Lung (tissue), 11 donors: ENCODE measurements at regions not wholly inside any gene's neighbourhood (a gene's known extent, or its start where the extent isn't known, plus 50 kb on each side); places are given as distances from the start of the nearest gene placed in this dataset.

Experiments used
- ATAC-seq: fragments of 200-7000 bp; cut with Tn5 transposase; one replicate; pipeline ENCODE4 v1.9.1; 2020; ENCODE audit warnings: moderate number of reproducible peaks; ENCODE audit not compliant: insufficient read depth, low FRiP score
- DNase-seq, 3 donors: peaks; one replicate each; pipeline ENCODE4 v3.0.0-alpha.2; 2013 to 2017
- H3K27ac ChIP-seq, 2 donors: one replicate each; pipeline ENCODE4 v1.5.1; 2013; ENCODE audit warnings: mild to moderate bottlenecking in 2 of 2, moderate library complexity in 2 of 2, control low read depth in 1 of 2, inconsistent platforms in 1 of 2, low read depth in 1 of 2, low read length in 1 of 2
- H3K27me3 ChIP-seq, 3 donors: one replicate each; pipeline ENCODE4 v1.5.1; 2013; ENCODE audit warnings: low read length in 2 of 3; ENCODE audit not compliant: control insufficient read depth in 3 of 3, insufficient read depth in 3 of 3
- H3K36me3 ChIP-seq, 4 donors: one replicate each; pipeline ENCODE4 v1.5.1; 2013; ENCODE audit warnings: low read length in 4 of 4, mild to moderate bottlenecking in 1 of 4, moderate library complexity in 1 of 4; ENCODE audit not compliant: control insufficient read depth in 4 of 4, insufficient read depth in 4 of 4
- H3K4me1 ChIP-seq, 5 donors: one replicate each; pipeline ENCODE4 v1.5.1; 2013; ENCODE audit warnings: low read length in 5 of 5, mild to moderate bottlenecking in 2 of 5, moderate library complexity in 1 of 5; ENCODE audit not compliant: control insufficient read depth in 5 of 5, insufficient read depth in 5 of 5
- H3K4me3 ChIP-seq: one replicate; pipeline ENCODE4 v1.5.1; 2013; ENCODE audit warnings: mild to moderate bottlenecking, control low read depth, moderate library complexity
- H3K9ac ChIP-seq, 2 donors: one replicate each; pipeline ENCODE4 v1.5.1; 2013; ENCODE audit warnings: low read length in 2 of 2, control low read depth in 1 of 2; ENCODE audit not compliant: insufficient read depth in 1 of 2
- H3K9me3 ChIP-seq, 4 donors: one replicate each; pipeline ENCODE4 v1.5.1; 2013; ENCODE audit warnings: low read length in 3 of 4, mild to moderate bottlenecking in 1 of 4, moderate library complexity in 1 of 4; ENCODE audit not compliant: control insufficient read depth in 4 of 4, insufficient read depth in 3 of 4
- WGBS, 2 donors: extraction: QIAGEN DNeasy Blood & Tissue Kit; methylation state at CpG; one replicate each; pipeline ENCODE4 v1.1.7; 2013; 5-methylcytosine and 5-hydroxymethylcytosine counted together
- TF ChIP-seq, protein P1 (sequence below): IDR thresholded peaks from 2 replicates; pipeline ENCODE4 v1.5.1; 2012; ENCODE audit warnings: mild to moderate bottlenecking; ENCODE audit errors: control extremely low read depth, extremely low read depth
- donor health status: control.
- donor health status: control.
- donor health status: Bipolar disorder and iron deficiency.
- donor health status: healthy.
- donor health status: DM: yes; HTN: yes; CAD: no.

DNA sequence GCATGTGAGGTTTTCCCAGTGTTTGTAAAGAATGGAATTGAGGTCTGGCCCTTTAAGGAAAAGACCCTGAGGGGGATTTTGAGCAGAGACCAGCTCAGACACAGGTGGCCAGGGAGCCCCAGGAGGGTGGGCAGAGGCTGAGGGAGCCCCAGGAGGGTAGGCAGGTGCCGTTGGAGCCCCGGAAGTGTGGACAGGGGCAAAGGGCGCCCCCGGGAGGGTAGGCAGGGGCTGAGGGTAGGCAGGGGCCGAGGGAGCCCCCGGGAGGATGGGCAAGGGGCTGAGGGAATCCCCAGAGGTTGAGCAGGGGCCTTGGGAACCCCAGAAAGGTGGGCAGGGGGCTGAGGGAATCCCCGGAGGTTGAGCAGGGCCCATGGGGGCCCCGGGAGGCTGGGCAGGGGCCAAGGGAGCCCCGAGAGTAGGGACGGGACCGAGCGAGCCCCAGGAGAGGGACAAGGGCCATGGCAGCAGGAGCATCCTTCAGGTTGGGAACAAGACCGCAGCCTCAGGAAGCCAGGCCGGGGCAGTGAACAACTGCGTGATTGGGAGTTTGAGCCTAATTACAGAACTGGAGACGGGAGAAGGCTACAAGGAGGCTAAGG lies 292.0 kb downstream of the BRD1 start:
- Histone ChIP-seq H3K27ac (no peak overlapping the region), H3K9me3 (no peaks in the 10 kb centered on the region), H3K4me1 (peaks cover 0 to 5% (median 0%) of the 10 kb centered on the region in 5 donors), H3K4me3 (no peak overlapping the region), H3K9ac (no peak overlapping the region), H3K36me3 (no peaks in the 10 kb centered on the region), H3K27me3 (no peaks in the 10 kb centered on the region)
- WGBS, 2 donors = 91% methylated on average over 12 to 16 of the region's 16 CpGs
- ATAC-seq (no peak), DNase-seq (no peak)
- TF ChIP-seq, protein P1, sequence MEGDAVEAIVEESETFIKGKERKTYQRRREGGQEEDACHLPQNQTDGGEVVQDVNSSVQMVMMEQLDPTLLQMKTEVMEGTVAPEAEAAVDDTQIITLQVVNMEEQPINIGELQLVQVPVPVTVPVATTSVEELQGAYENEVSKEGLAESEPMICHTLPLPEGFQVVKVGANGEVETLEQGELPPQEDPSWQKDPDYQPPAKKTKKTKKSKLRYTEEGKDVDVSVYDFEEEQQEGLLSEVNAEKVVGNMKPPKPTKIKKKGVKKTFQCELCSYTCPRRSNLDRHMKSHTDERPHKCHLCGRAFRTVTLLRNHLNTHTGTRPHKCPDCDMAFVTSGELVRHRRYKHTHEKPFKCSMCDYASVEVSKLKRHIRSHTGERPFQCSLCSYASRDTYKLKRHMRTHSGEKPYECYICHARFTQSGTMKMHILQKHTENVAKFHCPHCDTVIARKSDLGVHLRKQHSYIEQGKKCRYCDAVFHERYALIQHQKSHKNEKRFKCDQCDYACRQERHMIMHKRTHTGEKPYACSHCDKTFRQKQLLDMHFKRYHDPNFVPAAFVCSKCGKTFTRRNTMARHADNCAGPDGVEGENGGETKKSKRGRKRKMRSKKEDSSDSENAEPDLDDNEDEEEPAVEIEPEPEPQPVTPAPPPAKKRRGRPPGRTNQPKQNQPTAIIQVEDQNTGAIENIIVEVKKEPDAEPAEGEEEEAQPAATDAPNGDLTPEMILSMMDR = no peak

DNA sequence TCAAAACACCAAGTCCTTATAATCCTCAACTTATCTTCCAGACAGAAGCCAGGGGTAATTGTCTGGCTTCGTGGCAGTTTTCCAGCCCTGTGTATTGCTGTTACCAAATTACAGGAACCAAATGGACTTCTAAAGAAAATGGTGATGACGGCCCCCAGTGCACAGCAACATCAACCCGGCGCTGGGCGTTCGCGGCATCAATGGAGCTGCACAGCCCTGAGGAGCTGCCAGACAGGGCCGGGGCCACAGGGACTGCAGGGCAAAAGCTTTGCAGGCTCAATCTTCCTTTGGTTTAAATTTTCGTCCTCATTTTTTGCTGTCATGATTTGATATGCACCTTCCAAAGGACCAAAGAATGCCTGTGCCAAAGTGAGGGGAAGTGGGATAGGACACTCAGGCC lies 292.5 kb downstream of the BRD1 start:
- no peak for ATAC-seq
- no peak for DNase-seq
- TF ChIP-seq, protein P1 = no peak

DNA sequence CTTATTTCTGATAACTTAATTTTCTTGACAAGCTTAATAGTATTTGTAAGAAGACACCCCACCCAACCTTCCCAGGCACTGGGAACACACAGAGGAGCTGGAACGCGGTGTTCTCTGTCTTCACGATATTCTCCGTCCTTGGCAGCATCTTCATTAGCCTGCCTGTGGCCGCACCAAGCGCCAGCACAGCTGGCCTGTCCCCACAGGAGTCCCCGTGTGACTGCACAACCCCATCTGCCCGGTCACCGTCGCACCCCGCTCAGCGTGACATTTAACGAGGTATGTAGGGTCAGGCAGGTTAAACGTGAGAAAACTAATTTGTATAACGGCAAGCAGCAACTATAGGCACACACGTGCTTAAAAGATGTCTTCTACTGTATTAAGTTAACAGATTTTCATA lies 293.3 kb downstream of the BRD1 start:
- no peaks in the 10 kb centered on the region for H3K9me3 ChIP-seq
- no peaks in the 10 kb centered on the region for H3K27me3 ChIP-seq
- H3K9ac ChIP-seq = no peak overlapping the region
- no peak for ATAC-seq
- peaks cover 0 to 5% (median 0%) of the 10 kb centered on the region in 5 donors for H3K4me1 ChIP-seq
- H3K27ac ChIP-seq = no peak overlapping the region
- 86 to 93% methylated on average over 16 of the region's 16 CpGs for WGBS, 2 donors
- DNase-seq = no peak
- TF ChIP-seq, protein P1 = no peak
- no peaks in the 10 kb centered on the region for H3K36me3 ChIP-seq
- no peak overlapping the region for H3K4me3 ChIP-seq

More for the DNA sequence above, 292.5 kb downstream of the BRD1 start:
- H3K4me1 ChIP-seq = peaks cover 0 to 5% (median 0%) of the 10 kb centered on the region in 5 donors
- no peaks in the 10 kb centered on the region for H3K27me3 ChIP-seq
- H3K27ac ChIP-seq = no peak overlapping the region
- no peak overlapping the region for H3K4me3 ChIP-seq
- H3K9me3 ChIP-seq = no peaks in the 10 kb centered on the region
- no peak overlapping the region for H3K9ac ChIP-seq
- WGBS, 2 donors = 92 to 98% methylated on average over 9 of the region's 9 CpGs
- no peaks in the 10 kb centered on the region for H3K36me3 ChIP-seq

DNA sequence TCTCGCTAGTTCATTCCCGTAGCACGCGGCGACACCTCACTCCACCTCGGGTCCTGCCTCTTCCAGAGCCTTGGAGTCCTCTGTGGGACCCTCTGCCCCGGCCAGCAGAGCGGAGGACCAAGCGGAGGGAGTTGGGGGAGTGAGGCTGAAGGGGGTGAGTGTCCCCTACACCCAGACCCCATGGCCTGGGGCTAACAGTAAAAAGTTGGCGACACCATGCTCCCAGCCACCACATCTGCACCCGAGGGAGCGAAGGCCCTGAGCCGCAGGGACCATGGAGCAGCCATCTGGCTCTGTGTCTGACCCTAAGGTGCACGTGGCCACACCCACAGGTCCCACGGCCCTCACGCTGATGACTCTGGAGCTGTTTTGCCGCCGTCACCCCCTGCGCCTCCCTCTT lies 293.8 kb downstream of the BRD1 start:
- H3K36me3 ChIP-seq = no peaks in the 10 kb centered on the region
- H3K27me3 ChIP-seq = no peaks in the 10 kb centered on the region
- H3K4me1 ChIP-seq = peaks cover 0 to 5% (median 0%) of the 10 kb centered on the region in 5 donors
- TF ChIP-seq, protein P1 = no peak
- no peak overlapping the region for H3K9ac ChIP-seq
- 91 to 94% methylated on average over 19 of the region's 19 CpGs for WGBS, 2 donors
- no peak for ATAC-seq
- no peaks in the 10 kb centered on the region for H3K9me3 ChIP-seq
- no peak for DNase-seq
- no peak overlapping the region for H3K27ac ChIP-seq
- H3K4me3 ChIP-seq = no peak overlapping the region
